ENCODE measurements at regions not wholly inside any gene's neighbourhood (a gene's known extent, or its start where the extent isn't known, plus 50 kb on each side); places are given as distances from the start of the nearest gene placed in this dataset.
A peak's percentile ranks its signal among the peaks of the same experiment; 100 is the strongest.

DNA sequence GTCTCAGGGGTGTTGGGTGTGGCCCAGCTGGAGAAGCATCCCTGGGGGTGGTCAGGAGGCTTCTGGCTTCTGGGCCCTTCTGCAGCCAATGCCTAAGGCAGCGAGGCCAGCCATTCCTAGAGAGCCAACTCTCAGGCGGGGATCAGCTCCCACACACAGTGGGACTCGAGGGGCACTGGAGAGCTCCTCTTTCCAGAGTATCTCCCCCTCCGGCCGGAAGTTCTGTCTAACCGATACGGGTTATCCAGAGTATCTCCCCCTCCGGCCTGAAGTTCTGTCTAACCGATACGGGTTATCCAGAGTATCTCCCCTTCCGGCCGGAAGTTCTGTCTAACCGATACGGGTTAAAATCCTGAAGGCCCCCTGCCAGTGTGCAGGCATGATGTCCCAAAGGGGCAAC, 71.2 kb upstream of the B3GAT1 start:
- no peak for DNase-seq (ENCODE audit: low read depth, low spot score)
- H3K4me1 ChIP-seq (ENCODE audit: control insufficient read depth, insufficient read depth, low read length) = peaks cover under 1% of the 10 kb centered on the region
- no peak overlapping the region for H3K27ac ChIP-seq (ENCODE audit: low read length)
- H3K4me3 ChIP-seq (ENCODE audit: low read length) = no peak overlapping the region
- no peaks in the 10 kb centered on the region for H3K36me3 ChIP-seq (ENCODE audit: control insufficient read depth, insufficient read depth, low read length)
- no peaks in the 10 kb centered on the region for H3K27me3 ChIP-seq (ENCODE audit: control insufficient read depth, insufficient read depth, low read length)
- no CpG with 5 or more reads among the region's 14 CpGs for WGBS (ENCODE audit: insufficient coverage, insufficient read length)
- no peaks in the 10 kb centered on the region for H3K9me3 ChIP-seq (ENCODE audit: control insufficient read depth, insufficient read depth, low read length)

DNA sequence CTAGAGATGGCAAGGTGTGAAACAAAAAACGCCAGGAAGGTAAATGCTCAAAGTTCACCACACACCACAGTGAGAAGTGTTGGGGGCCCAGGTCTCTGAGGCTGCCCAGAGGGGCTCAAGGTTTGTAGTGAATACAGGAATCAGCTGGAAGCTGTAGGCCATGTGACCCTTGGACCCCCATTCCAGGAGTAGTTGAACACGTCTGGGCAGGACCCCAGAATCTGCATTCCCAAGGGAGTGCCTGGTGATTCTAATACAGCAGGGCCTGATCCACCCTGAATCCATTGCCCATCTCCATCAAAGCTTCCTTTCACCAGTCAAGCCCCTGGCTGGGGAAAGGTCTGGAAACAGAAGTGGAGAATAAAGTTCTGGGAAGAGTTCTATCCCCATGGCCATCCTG, 70.8 kb upstream of the B3GAT1 start:
- no CpG with 5 or more reads among the region's 2 CpGs for WGBS (ENCODE audit: insufficient coverage, insufficient read length)
- H3K4me3 ChIP-seq (ENCODE audit: low read length) = no peak overlapping the region
- no peaks in the 10 kb centered on the region for H3K27me3 ChIP-seq (ENCODE audit: control insufficient read depth, insufficient read depth, low read length)
- DNase-seq (ENCODE audit: low read depth, low spot score) = no peak
- H3K36me3 ChIP-seq (ENCODE audit: control insufficient read depth, insufficient read depth, low read length) = no peaks in the 10 kb centered on the region
- peaks cover 2% of the 10 kb centered on the region for H3K4me1 ChIP-seq (ENCODE audit: control insufficient read depth, insufficient read depth, low read length)
- no peaks in the 10 kb centered on the region for H3K9me3 ChIP-seq (ENCODE audit: control insufficient read depth, insufficient read depth, low read length)
- no peak overlapping the region for H3K27ac ChIP-seq (ENCODE audit: low read length)

DNA sequence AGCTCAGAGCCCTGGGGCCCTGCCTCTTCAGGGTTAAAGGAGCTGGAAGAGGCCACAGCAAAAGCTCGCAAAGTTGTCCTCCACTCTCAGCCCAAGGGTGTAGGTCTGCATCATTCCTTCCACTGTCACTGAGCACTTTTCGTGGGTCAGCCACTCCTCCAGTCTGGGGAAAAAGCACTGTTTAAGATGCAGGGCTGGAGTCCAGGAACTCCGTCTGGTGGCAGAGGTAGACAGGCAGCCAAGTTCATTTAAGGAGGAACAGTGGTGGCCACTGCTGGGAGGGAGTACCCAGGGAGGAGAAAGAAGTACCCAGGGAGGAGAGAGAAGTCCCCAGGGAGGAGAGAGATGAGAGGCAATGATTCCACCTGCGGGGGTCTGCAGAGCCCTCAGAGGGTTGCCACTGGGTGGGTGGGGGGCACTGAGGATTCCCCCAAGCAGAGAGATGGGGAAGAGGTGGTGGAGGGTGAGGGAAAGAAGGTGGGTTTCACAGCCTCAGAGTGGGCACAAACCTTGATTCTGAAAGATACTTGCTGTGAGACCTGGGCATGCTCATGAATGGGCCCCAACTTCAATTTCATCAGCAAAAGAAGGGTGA, 70.0 kb upstream of the B3GAT1 start:
- no CpG with 5 or more reads among the region's 4 CpGs for WGBS (ENCODE audit: insufficient coverage, insufficient read length)
- no peak for DNase-seq (ENCODE audit: low read depth, low spot score)
- H3K9me3 ChIP-seq (ENCODE audit: control insufficient read depth, insufficient read depth, low read length) = no peaks in the 10 kb centered on the region

DNA sequence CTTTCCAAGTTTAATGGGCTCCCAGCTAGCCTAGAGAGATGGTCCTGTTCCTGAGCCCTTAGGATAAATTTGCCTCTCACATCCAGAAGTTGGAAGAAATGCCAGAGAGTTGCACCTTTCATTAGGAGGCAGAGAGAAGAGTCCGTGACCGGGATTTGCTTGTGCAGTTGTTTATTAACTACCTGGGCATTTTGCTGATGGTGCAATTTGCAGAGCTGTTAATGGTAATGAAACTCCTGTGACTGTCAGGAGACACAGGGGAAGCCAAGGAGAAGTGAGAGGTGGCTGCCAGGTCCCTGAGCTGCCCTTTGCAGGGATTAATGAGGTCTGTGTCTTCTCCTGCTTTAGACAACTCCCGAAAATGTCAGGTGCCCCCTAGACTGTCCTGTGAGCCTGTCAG, 69.1 kb upstream of the B3GAT1 start:
- no peaks in the 10 kb centered on the region for H3K27me3 ChIP-seq (ENCODE audit: control insufficient read depth, insufficient read depth, low read length)
- no peak overlapping the region for H3K4me3 ChIP-seq (ENCODE audit: low read length)
- WGBS (ENCODE audit: insufficient coverage, insufficient read length) = no CpG with 5 or more reads among the region's 3 CpGs
- H3K4me1 ChIP-seq (ENCODE audit: control insufficient read depth, insufficient read depth, low read length) = peaks cover 5% of the 10 kb centered on the region
- no peaks in the 10 kb centered on the region for H3K36me3 ChIP-seq (ENCODE audit: control insufficient read depth, insufficient read depth, low read length)
- H3K27ac ChIP-seq (ENCODE audit: low read length) = no peak overlapping the region
- DNase-seq (ENCODE audit: low read depth, low spot score) = no peak
- no peaks in the 10 kb centered on the region for H3K9me3 ChIP-seq (ENCODE audit: control insufficient read depth, insufficient read depth, low read length)

More for the DNA sequence above, 70.0 kb upstream of the B3GAT1 start:
- no peaks in the 10 kb centered on the region for H3K27me3 ChIP-seq (ENCODE audit: control insufficient read depth, insufficient read depth, low read length)
- no peaks in the 10 kb centered on the region for H3K36me3 ChIP-seq (ENCODE audit: control insufficient read depth, insufficient read depth, low read length)
- H3K4me3 ChIP-seq (ENCODE audit: low read length) = no peak overlapping the region
- no peak overlapping the region for H3K27ac ChIP-seq (ENCODE audit: low read length)
- H3K4me1 ChIP-seq (ENCODE audit: control insufficient read depth, insufficient read depth, low read length) = peaks cover 5% of the 10 kb centered on the region

DNA sequence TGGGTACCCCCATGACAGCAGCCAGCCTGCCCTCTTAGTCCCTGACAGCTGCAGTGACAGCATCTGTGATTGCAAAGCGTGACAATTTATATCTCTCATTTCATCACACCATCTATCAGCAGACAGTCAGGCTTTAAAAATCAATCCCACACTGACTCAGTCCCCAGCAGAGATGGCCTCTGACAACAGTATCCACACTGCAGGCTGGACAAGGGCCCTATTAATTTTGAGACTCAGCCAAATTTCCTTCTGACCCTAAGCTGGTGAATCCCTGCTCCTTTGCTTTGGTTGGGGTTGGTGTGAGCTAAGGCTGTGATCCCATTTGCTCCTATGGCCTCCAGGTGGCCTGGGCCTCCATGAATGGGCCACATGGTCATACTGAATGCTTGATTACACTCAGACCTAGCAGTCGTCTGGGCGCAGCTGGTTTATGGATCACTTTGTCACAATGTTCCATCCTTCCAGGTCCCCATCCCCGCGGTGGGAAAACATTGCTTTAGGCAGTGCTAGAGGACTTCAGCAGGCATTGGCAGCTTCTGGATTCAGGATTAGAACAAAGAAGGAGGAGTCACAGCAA, 68.2 kb upstream of the B3GAT1 start:
- Histone ChIP-seq H3K9me3 (ENCODE audit: control insufficient read depth, insufficient read depth, low read length) (no peaks in the 10 kb centered on the region), H3K27me3 (ENCODE audit: control insufficient read depth, insufficient read depth, low read length) (no peaks in the 10 kb centered on the region), H3K4me3 (ENCODE audit: low read length) (no peak overlapping the region), H3K27ac (ENCODE audit: low read length) (no peak overlapping the region), H3K36me3 (ENCODE audit: control insufficient read depth, insufficient read depth, low read length) (no peaks in the 10 kb centered on the region), H3K4me1 (ENCODE audit: control insufficient read depth, insufficient read depth, low read length) (peaks cover 5% of the 10 kb centered on the region)
- DNase-seq (ENCODE audit: low read depth, low spot score) = no peak
- no CpG with 5 or more reads among the region's 5 CpGs for WGBS (ENCODE audit: insufficient coverage, insufficient read length)

DNA sequence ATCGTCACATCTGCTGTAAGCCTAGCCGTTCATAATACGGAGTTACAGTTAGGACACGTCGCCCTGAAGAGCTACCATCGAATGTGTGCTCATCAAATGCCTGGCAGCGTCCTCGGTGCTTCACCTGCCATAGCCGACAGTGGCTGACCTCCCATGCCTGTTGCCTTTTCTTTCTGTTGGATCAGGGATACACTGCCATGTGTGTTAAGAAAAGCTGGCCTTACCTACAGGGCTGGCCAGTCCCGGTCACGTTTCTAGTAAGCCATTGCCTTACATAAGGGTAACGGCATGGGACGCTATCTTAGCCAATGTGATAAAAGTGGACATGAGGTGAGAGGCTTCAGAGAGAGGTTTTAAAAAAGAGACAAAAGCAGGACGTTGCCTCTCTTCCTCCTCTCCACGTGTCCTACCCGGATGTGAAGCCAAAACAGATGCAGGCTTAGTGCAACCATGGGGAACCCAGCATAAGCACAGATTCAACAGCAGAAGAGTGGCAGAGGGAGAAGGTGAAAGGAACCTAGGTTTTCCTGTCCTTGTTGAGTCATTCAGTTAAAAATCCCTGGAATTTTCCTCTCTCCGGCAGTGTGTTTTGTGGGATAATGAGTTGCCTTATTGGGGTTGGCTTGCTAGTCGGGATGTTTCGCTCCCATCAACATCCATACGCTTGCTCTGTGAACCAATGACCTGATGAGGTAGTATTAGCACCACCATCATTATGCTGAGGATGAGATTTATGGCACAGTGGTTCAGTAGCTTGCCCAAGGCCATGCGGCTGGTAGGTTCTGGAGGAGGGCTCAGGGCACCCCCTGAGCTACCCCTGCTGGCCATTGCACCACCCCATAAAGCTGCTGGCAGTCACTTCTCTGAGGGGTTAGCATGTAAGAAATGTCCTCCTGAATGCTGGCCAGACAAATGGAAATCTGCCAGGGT, 67.4 kb upstream of the B3GAT1 start:
- no peak for DNase-seq (ENCODE audit: low read depth, low spot score)
- H3K27ac ChIP-seq (ENCODE audit: low read length) = no peak overlapping the region
- peaks cover 5% of the 10 kb centered on the region for H3K4me1 ChIP-seq (ENCODE audit: control insufficient read depth, insufficient read depth, low read length)
- no peaks in the 10 kb centered on the region for H3K27me3 ChIP-seq (ENCODE audit: control insufficient read depth, insufficient read depth, low read length)
- no CpG with 5 or more reads among the region's 21 CpGs for WGBS (ENCODE audit: insufficient coverage, insufficient read length)
- H3K9me3 ChIP-seq (ENCODE audit: control insufficient read depth, insufficient read depth, low read length) = no peaks in the 10 kb centered on the region
- no peak overlapping the region for H3K4me3 ChIP-seq (ENCODE audit: low read length)
- H3K36me3 ChIP-seq (ENCODE audit: control insufficient read depth, insufficient read depth, low read length) = no peaks in the 10 kb centered on the region

DNA sequence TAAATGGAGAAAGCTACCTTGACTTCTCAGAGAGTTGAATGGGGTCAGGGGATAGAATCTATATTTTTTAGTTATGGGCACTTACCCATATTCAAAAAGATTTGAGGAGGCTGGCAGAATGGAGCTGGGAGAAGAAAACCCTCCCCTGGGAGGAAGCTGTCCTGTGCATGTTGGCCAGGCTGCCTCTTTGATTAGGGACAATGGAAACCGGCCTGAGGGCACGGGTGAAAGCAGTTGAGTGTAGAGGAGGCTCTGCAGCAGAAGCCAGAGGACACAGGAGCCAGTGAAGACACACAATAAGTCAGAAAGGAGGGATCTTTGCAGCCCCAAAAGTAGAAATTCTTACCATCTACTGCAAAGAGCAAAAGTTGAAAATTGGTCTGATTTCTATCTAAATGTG, 66.6 kb upstream of the B3GAT1 start:
- Histone ChIP-seq H3K4me1 (ENCODE audit: control insufficient read depth, insufficient read depth, low read length) (peaks cover 5% of the 10 kb centered on the region), H3K27me3 (ENCODE audit: control insufficient read depth, insufficient read depth, low read length) (no peaks in the 10 kb centered on the region), H3K36me3 (ENCODE audit: control insufficient read depth, insufficient read depth, low read length) (no peaks in the 10 kb centered on the region), H3K4me3 (ENCODE audit: low read length) (no peak overlapping the region), H3K9me3 (ENCODE audit: control insufficient read depth, insufficient read depth, low read length) (no peaks in the 10 kb centered on the region), H3K27ac (ENCODE audit: low read length) (no peak overlapping the region)
- DNase-seq (ENCODE audit: low read depth, low spot score) = no peak
- WGBS (ENCODE audit: insufficient coverage, insufficient read length) = no CpG with 5 or more reads among the region's 2 CpGs

DNA sequence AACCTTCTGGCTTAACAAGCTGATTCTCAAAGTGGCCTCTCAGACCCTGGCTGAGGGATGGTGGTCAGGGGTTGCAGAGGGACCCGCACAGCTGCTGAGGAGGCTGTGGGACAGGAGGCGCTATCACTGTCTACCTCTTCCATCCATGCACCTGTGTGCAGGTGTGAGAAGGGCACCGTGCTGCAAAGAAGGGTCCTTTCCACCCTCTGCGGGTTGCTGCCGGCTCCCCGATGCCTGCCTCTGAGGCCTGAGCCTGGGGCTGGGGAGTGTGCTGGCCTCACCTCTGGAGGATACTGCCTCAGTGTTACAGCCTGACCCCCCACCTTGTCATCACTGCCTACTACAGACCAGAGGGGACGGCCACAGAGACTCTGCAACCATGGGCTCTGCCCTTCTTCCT, 66.1 kb upstream of the B3GAT1 start:
- Histone ChIP-seq H3K27ac (ENCODE audit: low read length) (no peak overlapping the region), H3K4me3 (ENCODE audit: low read length) (no peak overlapping the region), H3K9me3 (ENCODE audit: control insufficient read depth, insufficient read depth, low read length) (no peaks in the 10 kb centered on the region), H3K4me1 (ENCODE audit: control insufficient read depth, insufficient read depth, low read length) (peaks cover 5% of the 10 kb centered on the region), H3K36me3 (ENCODE audit: control insufficient read depth, insufficient read depth, low read length) (no peaks in the 10 kb centered on the region), H3K27me3 (ENCODE audit: control insufficient read depth, insufficient read depth, low read length) (no peaks in the 10 kb centered on the region)
- no peak for DNase-seq (ENCODE audit: low read depth, low spot score)
- no CpG with 5 or more reads among the region's 7 CpGs for WGBS (ENCODE audit: insufficient coverage, insufficient read length)

DNA sequence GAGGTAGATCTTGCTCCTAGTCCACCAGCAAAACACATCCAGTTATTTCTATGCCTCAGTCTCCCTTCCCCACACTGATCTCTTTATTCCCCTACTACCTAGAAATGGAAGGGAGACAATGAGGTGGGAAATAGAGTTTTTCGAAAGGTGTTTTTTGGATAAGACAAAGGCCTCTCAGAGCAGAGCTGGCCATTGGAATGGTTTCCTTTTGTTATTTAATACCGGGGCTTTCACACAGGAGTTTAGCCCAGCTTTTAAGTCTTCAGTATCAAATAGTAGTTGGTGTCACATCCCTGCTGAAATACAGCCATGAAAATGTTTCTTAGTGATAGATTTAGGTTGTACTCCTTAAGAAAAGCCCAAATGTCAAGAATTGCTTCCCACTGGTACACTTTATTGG, 65.4 kb upstream of the B3GAT1 start:
- Histone ChIP-seq H3K4me3 (ENCODE audit: low read length) (no peak overlapping the region), H3K36me3 (ENCODE audit: control insufficient read depth, insufficient read depth, low read length) (no peaks in the 10 kb centered on the region), H3K9me3 (ENCODE audit: control insufficient read depth, insufficient read depth, low read length) (no peaks in the 10 kb centered on the region), H3K27ac (ENCODE audit: low read length) (no peak overlapping the region), H3K27me3 (ENCODE audit: control insufficient read depth, insufficient read depth, low read length) (no peaks in the 10 kb centered on the region), H3K4me1 (ENCODE audit: control insufficient read depth, insufficient read depth, low read length) (peaks cover 5% of the 10 kb centered on the region)
- no CpG with 5 or more reads among the region's 2 CpGs for WGBS (ENCODE audit: insufficient coverage, insufficient read length)
- no peak for DNase-seq (ENCODE audit: low read depth, low spot score)

DNA sequence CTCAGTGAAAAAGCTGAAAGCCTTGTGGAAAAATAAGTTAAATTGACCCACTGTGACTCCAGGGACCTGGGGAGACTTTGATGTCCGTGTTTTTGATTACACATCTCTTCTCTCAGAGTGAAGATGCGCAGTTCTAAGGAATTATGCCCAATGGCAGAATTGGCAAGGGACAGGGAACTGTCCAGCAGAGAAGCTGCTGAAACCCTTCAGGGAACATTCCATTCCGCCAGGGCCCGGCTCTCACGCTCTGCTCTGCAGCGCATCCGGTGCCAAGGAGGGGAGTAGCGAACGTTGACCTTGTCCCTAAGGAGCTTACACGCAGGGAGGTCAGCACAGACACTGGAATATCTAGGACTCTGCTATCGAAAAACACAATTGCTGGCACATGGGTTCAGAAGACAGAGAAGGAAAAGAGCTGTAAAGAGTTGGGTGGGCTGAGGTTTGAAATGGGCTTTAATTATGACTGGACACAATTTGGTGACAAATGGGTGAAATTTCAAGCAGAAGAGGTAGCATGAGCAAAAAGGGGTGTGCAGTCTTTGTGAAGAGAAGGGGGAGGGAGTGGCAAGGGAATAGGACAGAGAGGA, 64.5 kb upstream of the B3GAT1 start:
- Histone ChIP-seq H3K9me3 (ENCODE audit: control insufficient read depth, insufficient read depth, low read length) (no peaks in the 10 kb centered on the region), H3K4me3 (ENCODE audit: low read length) (no peak overlapping the region), H3K27ac (ENCODE audit: low read length) (no peak overlapping the region), H3K4me1 (ENCODE audit: control insufficient read depth, insufficient read depth, low read length) (peaks cover 5% of the 10 kb centered on the region), H3K36me3 (ENCODE audit: control insufficient read depth, insufficient read depth, low read length) (no peaks in the 10 kb centered on the region), H3K27me3 (ENCODE audit: control insufficient read depth, insufficient read depth, low read length) (no peaks in the 10 kb centered on the region)
- WGBS (ENCODE audit: insufficient coverage, insufficient read length) = no CpG with 5 or more reads among the region's 11 CpGs
- peak; percentile 55 for DNase-seq (ENCODE audit: low read depth, low spot score)

Measured in iPS DF 6.9 (cell line).